WERI-Rb-1 (cell line): ENCODE measurements at regions not wholly inside any gene's neighbourhood (a gene's known extent, or its start where the extent isn't known, plus 50 kb on each side); places are given as distances from the start of the nearest gene placed in this dataset.

Experiments
- DNase-seq: peaks from one replicate; pipeline ENCODE4 v3.0.0-alpha.2; 2020
- H3K27ac ChIP-seq: fragments of 250-450 bp; sonication (Bioruptor Pico); 2 replicates; pipeline ENCODE4 v1.5.1; 2020; ENCODE audit warnings: mild to moderate bottlenecking, moderate library complexity
- H3K27me3 ChIP-seq: fragments of 250-450 bp; sonication (Bioruptor Pico); 2 replicates; pipeline ENCODE4 v1.5.1; 2021; ENCODE audit warnings: mild to moderate bottlenecking, low read depth, moderate library complexity; ENCODE audit not compliant: insufficient read depth, severe bottlenecking
- H3K36me3 ChIP-seq: fragments of 250-450 bp; sonication (Bioruptor Pico); 2 replicates; pipeline ENCODE4 v1.5.1; 2020; ENCODE audit warnings: mild to moderate bottlenecking, moderate library complexity
- H3K4me3 ChIP-seq: 2 replicates; pipeline ENCODE4 v1.5.1; 2011; ENCODE audit warnings: low read depth, mild to moderate bottlenecking, control low read depth, low read length
- H3K9me3 ChIP-seq: fragments of 250-450 bp; sonication (Bioruptor Pico); 2 replicates; pipeline ENCODE4 v1.5.1; 2021; ENCODE audit warnings: mild to moderate bottlenecking, moderate library complexity; ENCODE audit not compliant: severe bottlenecking
- CTCF ChIP-seq: IDR thresholded peaks from 2 replicates; pipeline ENCODE4 v1.5.1; 2011; ENCODE audit warnings: low read depth, mild to moderate bottlenecking, control low read depth, inconsistent platforms, low read length

- TF ChIP-seq CTCF = no peak
- Histone ChIP-seq H3K27me3 (peaks cover 59% of the 10 kb centered on the region), H3K9me3 (no peaks in the 10 kb centered on the region), H3K4me3 (no peak overlapping the region), H3K36me3 (no peaks in the 10 kb centered on the region), H3K27ac (no peak overlapping the region)
- no peak for DNase-seq
Observed at GRCh38 chr6:165744555-165745228, 81.7 kb upstream of the PDE10A start.

GRCh38 chr6:165743366-165743898, 80.4 kb upstream of the PDE10A start:
- DNase-seq = no peak
- Histone ChIP-seq H3K27ac (no peak overlapping the region), H3K4me3 (no peak overlapping the region), H3K27me3 (peaks cover 63% of the 10 kb centered on the region), H3K36me3 (no peaks in the 10 kb centered on the region), H3K9me3 (no peaks in the 10 kb centered on the region)
- no peak for TF ChIP-seq CTCF

GRCh38 chr6:165742047-165742446, 79.0 kb upstream of the PDE10A start:
- TF ChIP-seq CTCF = no peak
- DNase-seq = no peak
- no peak overlapping the region for H3K4me3 ChIP-seq

GRCh38 chr6:165737396-165737795, 74.4 kb upstream of the PDE10A start:
- no peak for DNase-seq
- no peak overlapping the region for H3K27ac ChIP-seq
- peaks cover 55% of the 10 kb centered on the region for H3K27me3 ChIP-seq
- H3K9me3 ChIP-seq = peaks cover 3% of the 10 kb centered on the region
- TF ChIP-seq CTCF = no peak
- H3K4me3 ChIP-seq = no peak overlapping the region
- H3K36me3 ChIP-seq = no peaks in the 10 kb centered on the region

More at GRCh38 chr6:165742047-165742446, 79.0 kb upstream of the PDE10A start:
- Histone ChIP-seq H3K9me3 (peaks cover 3% of the 10 kb centered on the region), H3K27ac (no peak overlapping the region), H3K27me3 (peaks cover 52% of the 10 kb centered on the region), H3K36me3 (no peaks in the 10 kb centered on the region)

GRCh38 chr6:165735065-165735464, 72.0 kb upstream of the PDE10A start:
- H3K27me3 ChIP-seq = peaks cover 64% of the 10 kb centered on the region
- TF ChIP-seq CTCF = no peak
- no peaks in the 10 kb centered on the region for H3K36me3 ChIP-seq
- H3K9me3 ChIP-seq = peaks cover 3% of the 10 kb centered on the region
- H3K4me3 ChIP-seq = no peak overlapping the region
- no peak overlapping the region for H3K27ac ChIP-seq
- no peak for DNase-seq

GRCh38 chr6:165733489-165733791, 70.4 kb upstream of the PDE10A start:
- H3K27ac ChIP-seq = no peak overlapping the region
- peaks cover 68% of the 10 kb centered on the region for H3K27me3 ChIP-seq
- H3K36me3 ChIP-seq = no peaks in the 10 kb centered on the region
- no peak overlapping the region for H3K4me3 ChIP-seq
- DNase-seq = no peak
- peaks cover 3% of the 10 kb centered on the region for H3K9me3 ChIP-seq
- no peak for TF ChIP-seq CTCF
